NCI-H345 treated with DMSO at 0.1 percent for 48 hours (cell line): ENCODE measurements at regions not wholly inside any gene's neighbourhood (a gene's known extent, or its start where the extent isn't known, plus 50 kb on each side); places are given as distances from the start of the nearest gene placed in this dataset.

Source experiments
- DNase-seq: peaks from one replicate; lab custom pipeline; 2025; ENCODE audit not compliant: unreplicated experiment; lab: John Stamatoyannopoulos, UW

DNA sequence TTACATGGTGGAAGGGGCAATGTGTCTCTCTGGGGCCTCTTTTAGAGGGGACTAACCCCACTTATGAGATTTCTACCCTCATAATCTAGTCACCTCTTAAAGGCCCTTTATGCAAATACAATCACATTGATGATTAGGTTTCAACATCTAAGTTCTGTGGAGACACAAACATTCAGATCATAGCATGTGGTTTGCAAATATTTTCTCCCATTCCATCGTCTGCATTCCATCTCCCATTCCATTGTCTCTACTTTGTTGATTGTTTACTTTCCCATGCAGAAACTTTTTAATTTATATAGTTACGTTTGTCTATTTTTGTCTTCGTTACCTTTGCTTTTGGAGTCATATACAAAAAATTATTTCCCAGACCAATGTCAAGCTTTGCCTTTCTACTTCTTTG is 927.5 kb upstream of the INTU start:
- DNase-seq: no peak

DNA sequence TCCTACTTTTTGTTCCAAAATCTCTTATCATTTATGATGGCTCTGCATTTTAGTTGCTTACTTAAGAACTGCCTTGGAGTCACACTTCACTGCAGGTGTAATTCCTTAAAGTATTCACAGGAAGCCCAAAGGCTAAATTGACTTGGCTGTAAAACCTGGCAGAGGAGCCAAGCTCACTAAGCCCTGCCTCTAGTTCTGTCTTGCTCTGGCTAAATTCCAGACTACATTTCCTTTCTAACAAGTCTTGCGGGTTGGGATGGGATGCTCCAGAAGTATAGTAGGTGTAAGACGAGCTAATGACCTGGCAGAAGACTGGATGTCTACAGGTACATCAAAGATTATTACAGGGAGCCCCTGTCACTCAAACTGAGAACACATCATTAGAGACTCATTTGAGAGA is 924.0 kb upstream of the INTU start:
- no peak for DNase-seq

DNA sequence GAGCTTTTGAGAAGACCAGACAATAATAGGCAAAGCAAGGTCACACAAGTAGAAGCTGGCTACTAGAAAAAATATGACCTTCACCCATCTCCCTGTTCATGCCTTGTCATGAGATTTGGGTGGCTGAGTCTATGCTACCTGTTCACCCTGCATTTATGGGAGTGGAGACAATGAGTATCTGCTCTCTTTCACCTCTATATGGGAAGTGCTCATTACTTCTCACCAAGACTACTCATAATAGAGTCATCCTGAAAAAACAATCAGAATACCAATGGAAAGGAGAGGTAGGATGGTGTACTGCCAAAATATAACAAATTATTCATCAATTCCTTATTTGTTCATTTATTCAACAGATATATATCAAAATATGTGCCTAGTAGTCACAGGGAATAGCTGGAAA is 921.8 kb upstream of the INTU start:
- DNase-seq: no peak

DNA sequence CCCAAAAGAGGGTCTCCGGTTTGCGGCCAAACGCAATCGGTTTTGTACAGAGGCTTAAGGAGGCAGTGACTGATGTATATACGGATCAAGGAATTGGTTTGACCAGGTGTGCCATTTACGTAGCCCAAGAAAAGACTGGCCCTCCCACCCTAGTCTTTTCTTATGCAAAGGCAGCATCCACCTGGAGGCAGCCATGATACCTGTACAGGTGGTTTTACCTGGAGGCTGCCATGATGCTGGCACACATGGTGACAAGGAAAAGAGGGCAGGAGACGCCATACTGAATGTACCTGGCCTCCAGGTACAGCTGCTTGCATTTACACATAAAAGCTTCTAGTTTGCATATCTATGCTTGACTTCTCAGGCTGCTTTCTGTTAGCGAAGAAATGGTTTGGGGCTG is 917.7 kb upstream of the INTU start:
- no peak for DNase-seq

DNA sequence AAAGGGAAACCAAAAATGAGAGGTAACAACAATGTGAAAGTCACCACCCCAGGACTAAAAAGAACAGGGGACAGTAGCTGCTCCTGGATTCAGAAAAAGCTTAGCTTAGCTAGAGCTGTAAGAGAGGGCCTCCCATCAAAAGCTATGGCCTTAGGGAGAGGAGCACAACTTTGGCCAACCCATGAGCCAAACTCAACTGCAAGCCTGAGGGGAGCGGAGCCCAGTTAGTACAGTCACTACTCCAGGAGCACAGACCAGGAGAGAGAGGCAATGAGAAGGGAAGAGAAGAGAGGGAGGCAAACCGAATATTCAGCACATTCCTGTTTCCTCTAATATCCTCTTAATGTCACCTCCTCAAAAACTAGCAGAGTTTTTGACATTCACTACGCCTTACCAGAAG is 917.1 kb upstream of the INTU start:
- DNase-seq: no peak

DNA sequence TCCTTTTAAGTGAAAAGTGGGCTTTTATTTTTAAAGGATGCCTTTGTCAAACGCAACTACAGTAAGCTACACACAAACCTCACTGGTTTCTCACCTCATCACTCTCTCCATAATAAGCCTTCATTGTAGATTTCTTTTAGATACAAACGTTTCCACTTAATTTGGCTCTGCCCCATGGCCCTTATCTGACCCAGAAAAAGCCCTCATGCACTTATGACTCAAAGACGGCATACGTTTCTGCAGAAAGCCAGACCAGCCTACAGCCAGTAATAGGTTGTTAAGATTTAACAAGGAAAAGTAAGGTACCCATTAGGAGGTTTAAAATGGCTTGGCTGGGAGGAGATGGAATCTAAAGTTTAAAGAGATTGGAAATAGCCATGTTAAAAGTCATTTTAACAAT is 914.6 kb upstream of the INTU start:
- DNase-seq: no peak

DNA sequence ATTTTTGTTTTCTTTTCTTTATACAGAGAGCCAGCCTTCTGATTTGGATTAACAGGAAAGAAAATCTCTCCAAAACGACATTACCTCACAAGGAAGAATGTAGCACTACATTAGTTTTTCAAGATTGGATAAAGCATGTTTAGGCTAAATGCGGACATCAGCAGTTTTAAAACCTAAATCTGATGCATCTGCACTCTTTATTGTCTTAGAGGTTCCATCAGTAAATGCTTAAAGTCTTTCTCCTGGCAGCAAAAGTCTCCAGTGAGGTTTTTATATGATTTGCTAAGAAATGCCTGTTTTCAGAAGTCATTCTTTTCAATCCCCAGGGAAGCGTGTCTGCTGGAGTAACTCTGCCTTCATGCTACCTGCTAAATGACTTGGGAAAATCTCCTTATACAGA is 912.9 kb upstream of the INTU start:
- DNase-seq: no peak

DNA sequence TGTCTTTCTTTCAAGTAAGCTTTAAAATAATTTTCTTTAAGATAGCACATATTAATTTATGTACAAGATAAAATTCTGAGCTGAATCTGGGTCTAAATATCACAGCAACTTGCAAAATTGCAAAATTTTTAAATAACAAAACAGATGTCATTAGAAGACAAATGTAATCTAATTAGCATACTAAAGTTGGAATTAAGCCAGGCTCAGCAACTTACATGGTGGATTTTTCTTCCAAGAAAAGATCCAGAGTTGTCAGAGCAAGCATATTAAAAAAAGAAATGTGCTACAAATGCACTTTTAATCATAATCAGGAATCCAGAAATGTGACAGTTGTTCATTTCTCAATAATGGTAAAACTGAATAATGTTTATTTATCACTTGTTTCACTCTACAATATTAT is 906.9 kb upstream of the INTU start:
- DNase-seq: no peak

DNA sequence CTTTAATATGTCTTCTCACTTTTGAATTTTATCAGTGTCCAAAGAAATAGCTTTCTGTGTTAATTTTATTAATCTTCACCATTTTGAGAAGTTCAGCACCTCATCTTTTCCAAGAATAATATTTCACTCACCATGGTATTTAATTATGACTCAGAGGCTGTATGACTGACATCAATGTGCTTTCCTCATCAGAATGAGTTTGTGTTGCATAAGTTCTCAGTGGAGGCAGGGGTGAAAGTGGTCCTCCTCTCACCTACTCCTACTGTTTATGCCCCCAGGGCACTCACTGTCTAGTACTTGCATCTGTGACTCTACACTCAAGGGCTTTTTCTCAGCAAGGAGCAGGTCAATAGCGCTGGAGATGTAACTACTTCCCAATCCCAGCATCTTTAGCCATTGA is 905.3 kb upstream of the INTU start:
- no peak for DNase-seq

DNA sequence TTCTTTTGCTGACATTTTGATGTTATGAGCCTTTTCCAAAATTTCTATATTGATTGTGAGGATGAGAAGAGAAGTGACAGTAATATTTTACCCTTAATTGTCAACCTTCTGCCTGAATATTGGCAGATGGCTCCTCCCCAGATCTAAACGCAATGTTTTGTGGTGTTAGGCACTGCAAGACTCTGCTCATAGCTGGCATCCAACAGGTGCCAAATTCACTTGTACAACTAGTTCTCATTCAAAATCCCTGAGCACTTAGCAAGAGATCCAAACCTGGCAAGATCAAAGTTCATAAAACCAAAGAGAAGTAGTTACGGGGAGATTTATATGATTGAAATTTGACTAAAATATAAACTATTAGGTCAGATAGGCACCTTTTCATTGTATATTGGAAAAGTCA is 901.7 kb upstream of the INTU start:
- DNase-seq: no peak

DNA sequence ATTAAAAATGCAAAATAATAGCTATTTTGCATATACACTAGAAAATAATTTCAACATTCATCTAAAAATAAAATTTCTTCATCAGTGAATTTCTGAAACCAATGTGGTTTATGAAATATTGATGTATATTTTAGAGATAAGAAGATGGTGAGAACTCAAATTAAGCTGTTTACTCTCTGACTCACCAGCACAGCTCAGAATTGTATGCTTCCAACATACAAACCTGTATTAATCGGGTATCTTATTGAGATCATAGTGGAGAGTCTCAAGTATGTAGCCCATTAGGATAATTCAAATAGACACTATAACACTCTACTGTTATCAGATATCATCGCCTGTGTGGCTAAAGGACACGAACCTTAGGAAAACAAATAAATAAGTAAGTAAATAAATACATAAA is 899.5 kb upstream of the INTU start:
- DNase-seq: no peak

DNA sequence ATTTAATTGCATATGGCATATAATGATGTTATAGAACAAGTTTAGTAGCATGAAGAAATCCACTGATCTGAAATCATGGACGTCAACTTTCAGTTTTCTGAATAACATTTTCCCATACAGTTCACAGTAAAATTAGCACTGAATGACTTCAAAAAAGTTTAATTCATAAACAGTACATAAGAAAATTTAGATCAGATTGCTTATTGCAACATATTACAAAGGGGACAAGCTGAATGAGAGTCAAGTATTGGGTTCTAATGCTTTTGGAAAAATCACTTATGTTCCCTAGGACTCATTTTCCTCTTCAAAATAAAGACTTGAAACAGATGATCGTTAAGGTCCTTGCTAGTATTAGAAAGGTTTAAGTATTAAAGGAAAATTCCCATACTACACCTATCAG is 898.3 kb upstream of the INTU start:
- no peak for DNase-seq

DNA sequence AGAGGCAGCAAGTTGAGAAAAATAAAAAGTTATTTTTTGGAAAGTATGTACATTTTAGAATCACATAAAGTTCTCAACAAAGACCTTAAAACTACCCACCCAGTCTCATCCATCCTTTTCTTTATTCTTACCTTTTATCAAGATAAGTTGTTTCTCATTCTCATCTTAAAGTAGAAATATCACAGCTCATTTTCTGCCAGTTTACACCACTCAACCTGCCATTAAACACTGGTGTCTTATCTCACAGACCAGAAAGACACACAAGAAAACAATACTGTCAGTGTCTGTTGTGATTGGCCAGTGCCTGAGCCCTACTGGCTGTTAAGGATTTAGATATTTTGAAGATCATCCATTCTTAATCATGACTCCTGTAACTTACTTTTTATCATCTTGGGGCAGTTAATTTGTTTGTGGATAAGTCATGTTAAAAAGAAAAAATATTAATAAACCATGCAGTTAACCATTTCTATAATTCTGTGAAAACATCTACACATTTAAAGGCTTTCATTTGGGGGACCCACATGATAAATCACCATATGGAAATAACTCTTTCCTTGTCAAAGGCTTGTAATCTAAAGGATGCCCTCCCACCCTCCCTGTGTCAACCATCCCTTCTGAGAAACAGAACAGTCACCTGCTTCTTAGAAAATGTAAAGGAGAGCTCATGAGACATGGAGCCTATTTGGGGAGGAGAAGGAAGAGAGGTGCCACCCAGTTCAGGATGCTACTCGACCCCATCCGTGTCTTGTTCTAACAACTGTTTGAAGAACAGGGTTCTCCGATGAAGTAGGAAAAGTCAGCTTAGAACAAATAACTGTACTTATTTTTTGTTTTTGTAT is 897.2 kb upstream of the INTU start:
- no peak for DNase-seq

DNA sequence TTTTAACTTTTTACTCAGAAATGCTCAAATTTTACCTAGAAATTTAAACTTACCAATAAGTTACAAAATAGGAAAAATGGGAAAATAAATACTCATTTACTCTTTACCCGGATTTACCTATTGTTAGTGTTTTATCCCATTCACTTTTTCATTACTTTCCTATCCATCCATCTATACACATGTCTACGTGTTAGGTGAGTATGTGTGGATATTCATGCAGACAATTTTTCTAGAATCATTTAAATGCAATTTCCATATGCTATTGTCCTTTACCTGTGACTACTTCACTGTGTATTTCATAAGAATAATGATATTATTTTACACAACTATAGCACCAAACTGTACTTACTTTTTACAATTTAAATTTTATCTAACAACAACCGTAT is 896.6 kb upstream of the INTU start:
- no peak for DNase-seq

DNA sequence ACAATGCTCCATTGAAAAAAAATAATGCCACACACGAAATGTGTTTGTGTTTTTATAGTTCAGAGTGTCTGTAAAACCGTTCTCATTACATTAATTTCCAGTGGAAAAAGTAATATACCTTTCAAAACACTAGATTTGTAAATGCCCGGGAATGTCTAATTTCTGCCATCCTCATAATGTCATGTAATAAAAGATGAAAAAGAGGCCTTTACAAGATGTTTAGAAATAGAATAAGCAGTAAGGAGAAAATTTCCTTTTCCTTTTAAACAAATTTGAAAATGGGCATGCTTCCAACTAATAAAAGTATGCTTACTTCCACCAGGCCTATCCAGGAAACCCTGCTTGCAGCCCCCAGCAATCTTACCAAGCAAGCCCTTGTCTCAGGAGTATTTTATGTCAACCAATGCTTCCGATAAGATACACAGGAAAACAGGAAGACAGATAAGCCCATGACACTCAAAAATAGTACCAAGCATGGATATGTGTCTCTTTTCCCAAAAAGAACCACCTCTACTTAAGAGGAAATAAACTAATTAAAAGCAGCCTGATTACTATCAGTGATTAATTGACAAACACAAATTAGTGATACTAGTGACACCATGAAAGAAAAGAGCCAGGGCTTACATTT is 894.7 kb upstream of the INTU start:
- DNase-seq: no peak

DNA sequence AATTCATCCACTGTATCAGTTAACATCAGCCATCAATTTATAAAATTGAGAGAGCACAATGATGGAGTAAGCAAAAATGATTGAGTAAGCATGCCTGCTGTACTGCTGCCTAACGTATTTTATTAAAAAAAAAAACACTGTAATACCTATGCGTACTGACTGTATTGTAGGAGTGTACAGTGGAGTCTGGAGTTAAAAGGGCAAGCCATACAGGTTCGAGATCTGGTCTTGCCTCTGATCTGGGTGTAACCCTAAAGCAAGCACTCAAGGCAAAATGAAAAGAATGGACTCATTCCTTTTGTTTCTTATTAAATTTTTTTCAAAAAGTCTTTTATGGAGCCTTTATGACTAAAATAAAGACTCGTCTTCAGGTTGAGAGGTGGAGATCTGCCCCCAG is 894.2 kb upstream of the INTU start:
- DNase-seq: no peak

DNA sequence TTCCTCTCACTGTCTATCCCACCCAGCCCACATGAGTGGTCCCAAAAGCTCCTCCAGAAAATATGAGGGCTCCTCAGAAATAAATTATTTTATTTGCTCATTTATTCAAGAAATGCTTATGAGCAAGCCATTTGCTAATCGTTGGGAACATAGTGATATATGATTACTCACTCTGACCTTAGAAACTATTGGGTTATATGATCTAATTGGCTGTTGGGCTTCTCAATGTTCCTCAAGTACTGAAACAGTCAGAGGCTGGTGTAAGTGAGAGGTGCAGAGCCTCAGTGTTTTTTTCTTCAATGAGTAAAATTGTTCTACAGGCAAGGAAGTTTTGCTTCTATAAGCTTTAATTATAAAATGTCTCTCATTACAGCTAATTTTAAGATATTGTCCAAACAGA is 893.8 kb upstream of the INTU start:
- DNase-seq: no peak

DNA sequence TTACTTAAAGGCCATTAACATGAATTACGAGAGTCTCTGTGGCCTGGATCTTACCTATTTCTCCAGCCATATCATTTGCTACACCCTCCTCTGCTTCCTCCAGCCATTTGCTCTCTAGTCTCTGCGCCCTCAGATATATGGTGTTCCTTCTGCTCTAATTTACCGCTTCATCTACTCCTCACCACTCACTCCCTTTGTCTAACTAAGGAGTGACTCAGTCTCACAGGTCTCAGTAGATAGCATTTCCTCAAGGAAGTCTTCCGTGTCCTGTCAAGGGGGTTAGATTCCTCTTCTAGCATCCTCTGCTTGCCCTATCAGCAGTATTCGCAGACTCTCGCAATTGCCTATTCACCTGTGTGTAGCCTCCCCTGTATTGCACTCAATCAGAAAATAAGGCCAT is 892.1 kb upstream of the INTU start:
- DNase-seq: no peak

DNA sequence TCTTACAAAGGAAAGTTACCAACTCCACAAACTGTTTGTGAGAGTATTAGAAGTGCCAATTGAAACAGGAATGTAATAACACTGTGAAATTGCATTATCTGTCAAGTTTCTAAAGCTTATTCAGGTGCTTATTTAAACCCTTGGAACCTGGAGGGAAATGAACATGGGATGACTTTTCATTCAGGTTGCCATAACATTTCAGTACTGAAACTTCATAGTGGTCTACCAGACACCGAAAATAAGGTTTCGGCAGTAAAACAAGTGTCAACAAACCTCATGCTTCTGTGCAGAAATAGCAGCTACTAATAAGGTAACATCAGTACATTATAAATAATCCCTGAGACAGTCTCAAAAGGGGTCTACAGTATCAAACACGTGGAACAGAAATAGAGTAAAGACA is 890.7 kb upstream of the INTU start:
- no peak for DNase-seq

DNA sequence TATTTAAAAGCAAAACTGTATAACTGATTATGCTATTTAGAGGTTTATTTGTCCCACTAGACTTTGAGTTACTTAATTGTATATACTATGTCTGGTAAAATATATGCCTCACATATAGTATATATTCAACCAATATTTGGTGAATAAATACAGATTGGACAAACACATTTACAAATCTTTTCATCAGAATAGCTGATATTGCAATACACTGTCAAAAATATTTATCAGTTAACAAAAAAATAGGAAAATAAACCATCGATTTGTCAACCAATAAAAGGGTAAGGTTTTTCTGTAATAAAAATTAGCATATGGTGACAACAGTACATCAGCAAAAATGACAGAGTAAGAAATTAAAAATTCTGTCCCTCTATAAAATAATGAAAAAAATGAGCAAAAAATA is 889.9 kb upstream of the INTU start:
- no peak for DNase-seq

DNA sequence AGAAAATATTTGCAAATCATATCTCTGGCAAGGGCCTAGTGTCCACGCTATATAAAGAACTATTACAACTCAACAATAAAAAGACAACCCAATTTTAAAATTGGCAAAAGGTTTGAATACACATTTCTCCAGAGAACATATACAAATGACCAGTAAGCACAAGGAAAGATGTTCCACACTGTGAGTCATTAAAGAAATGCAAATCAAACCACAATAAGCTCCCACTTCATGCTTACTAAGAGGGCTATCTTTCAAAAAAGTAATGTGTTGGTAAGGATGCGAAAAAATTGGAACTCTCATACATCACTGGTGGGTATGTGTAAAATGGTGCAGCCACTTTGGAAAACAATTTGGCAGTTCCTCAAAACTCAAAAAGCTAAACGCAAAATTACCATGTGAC is 884.0 kb upstream of the INTU start:
- DNase-seq: no peak

DNA sequence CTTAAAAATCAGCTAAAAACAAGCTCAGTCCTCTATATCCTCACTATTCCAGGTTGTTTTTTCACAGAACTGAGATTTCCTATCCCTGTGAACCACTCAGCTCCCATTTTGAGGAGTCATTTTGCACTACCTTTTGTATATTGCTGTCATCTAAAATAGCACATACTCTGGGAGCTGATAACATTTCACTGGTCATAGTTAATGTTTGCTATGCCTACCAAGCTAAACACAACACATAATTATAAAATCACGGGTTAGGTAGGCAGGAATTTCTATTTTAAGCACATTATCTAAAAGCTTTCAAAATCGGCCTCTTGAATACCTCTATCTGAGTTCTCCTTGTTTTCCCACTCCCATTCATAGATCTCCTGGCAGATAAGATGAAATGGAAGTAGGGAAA is 882.0 kb upstream of the INTU start:
- DNase-seq: no peak

DNA sequence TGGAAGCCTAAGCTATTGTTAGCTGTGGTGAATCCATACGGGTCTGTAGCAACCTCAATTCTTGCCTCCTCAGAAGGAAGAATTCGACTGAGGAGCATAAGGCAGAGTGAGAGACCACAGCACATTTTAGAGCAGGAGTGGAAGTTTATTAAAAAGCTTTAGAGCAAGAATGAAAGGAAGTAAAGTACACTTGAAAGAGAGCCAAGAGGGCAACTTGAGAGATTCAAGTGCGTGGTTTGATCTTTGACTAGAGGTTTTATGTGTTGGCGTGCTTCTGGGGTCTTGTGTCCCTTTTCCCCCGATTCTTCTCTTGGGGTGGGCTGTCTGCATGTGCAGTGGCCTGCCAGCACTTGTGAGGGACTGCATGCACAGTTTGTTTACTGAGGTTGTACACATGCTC is 880.6 kb upstream of the INTU start:
- no peak for DNase-seq
